ENCODE measurements at regions not wholly inside any gene's neighbourhood (a gene's known extent, or its start where the extent isn't known, plus 50 kb on each side); places are given as distances from the start of the nearest gene placed in this dataset.
A peak's percentile ranks its signal among the peaks of the same experiment; 100 is the strongest.
"Not testable (repeated sequence)": the region's sequence is repeated elsewhere in the genome, so short reads cannot be mapped to it uniquely, and the experiment has no call there.

- POLR2A ChIA-PET; BruUV-seq (replicated peaks); H3K4me3 ChIP-seq; H3K27ac ChIP-seq (ENCODE audit: control insufficient read depth, insufficient read depth); H3K27me3 ChIP-seq (replicated peaks in 1 of 2; ENCODE audit: control insufficient read depth in 2 of 2, insufficient read depth in 2 of 2, low read length in 1 of 2); H3K9me3 ChIP-seq (replicated peaks; ENCODE audit: control insufficient read depth, insufficient read depth, low read length); H3K79me2 ChIP-seq (ENCODE audit: control insufficient read depth, insufficient read depth, low read length); H4K20me1 ChIP-seq (ENCODE audit: control insufficient read depth, insufficient read depth); H3K4me1 ChIP-seq (ENCODE audit: control insufficient read depth, insufficient read depth, low read length); FAIRE-seq; DNase-seq (ENCODE audit: low read depth, low spot score); H3K9ac ChIP-seq (ENCODE audit: control insufficient read depth, insufficient read depth, low read length); in situ Hi-C loops (cut with MboI); H3K4me2 ChIP-seq (ENCODE audit: control insufficient read depth, insufficient read depth); H3K36me3 ChIP-seq (ENCODE audit: control insufficient read depth in 2 of 2, insufficient read depth in 2 of 2, low read length in 1 of 2); H2AFZ ChIP-seq (ENCODE audit: control insufficient read depth, low read depth, low read length): not testable (repeated sequence)
- ChIA-PET CTCF (interaction anchor here (0.6 to 2.0 kb wide), 10 partner anchors 94 to 331 kb away, joined by 3 to 18 read pairs (median 3); no protein-coding TSS in a partner anchor), SMC1A (ENCODE audit: uncharacterized antibody, unreplicated experiment) (interaction anchor here (0.6 to 2.1 kb wide), 8 partner anchors 89 to 245 kb away, joined by 3 to 17 read pairs (median 3); no protein-coding TSS in a partner anchor), RAD21 (ENCODE audit: unreplicated experiment) (interaction anchor here (1.5 kb wide), 1 partner anchor 138 kb away, joined by 12 read pairs; no protein-coding TSS in a partner anchor)
- intact Hi-C loops (cut with micrococcal nuclease; ENCODE audit: unreplicated experiment), result loop anchor here (1.0 kb wide), 1 partner anchor 138 kb away; no protein-coding TSS in a partner anchor
- 75% methylated on average over 6 of the region's 6 CpGs for WGBS (ENCODE audit: insufficient coverage, insufficient replicate concordance, low lambda C conversion rate, missing lambda C conversion rate)
- peak; percentile 42; the same call in 2 of the 3 replicates for ATAC-seq
- TF ChIP-seq SMC3 (IDR thresholded peaks at IDR 0.05; ENCODE audit: borderline replicate concordance, low read length), result peak; percentile 27; the same call in 1 of the 2 replicates
- peak; percentile 36 to 41 (median 38); a peak in 4 of 6 replicates for TF ChIP-seq CTCF (IDR thresholded peaks at IDR 0.05 in 2 of 3, conservative IDR thresholded peaks at IDR 0.05 in 1 of 3; ENCODE audit: control insufficient read depth in 2 of 3, extremely low read depth in 1 of 3, insufficient read depth in 1 of 3, low read depth in 3 of 3, low read length in 3 of 3)
- peak; percentile 57 for TF ChIP-seq RAD21 (IDR thresholded peaks at IDR 0.05; ENCODE audit: insufficient read depth, low read depth, low read length)
These were observed 138.7 kb downstream of the KLRB1 start for GRCh38 chr12:9468998-9469397.

DNA sequence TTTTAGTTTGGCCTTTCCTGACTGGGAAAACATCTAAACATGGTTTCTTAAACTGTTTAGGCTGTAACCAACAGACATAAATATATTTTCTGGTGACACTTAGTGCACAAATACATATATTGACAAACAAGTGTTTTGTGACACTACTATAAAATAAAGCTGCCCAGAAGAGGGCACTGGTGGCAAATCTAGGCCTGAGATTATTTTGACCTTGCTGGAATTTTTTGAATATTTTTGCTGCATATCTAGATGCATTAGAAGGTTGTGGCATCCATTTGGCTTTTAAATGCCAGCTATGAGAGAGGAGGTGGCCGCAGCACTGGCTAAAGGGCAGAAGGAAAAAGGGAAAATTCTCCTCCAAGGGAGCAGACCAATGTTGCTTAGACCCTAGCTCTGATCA, 139.6 kb downstream of the KLRB1 start:
- peak; percentile 32; the same call in 1 of the 2 replicates for TF ChIP-seq RAD21 (IDR thresholded peaks at IDR 0.05; ENCODE audit: insufficient read depth, low read depth, low read length)
- in situ Hi-C loops (cut with MboI); POLR2A ChIA-PET; H3K27me3 ChIP-seq (replicated peaks in 1 of 2; ENCODE audit: control insufficient read depth in 2 of 2, insufficient read depth in 2 of 2, low read length in 1 of 2); BruUV-seq (replicated peaks); DNase-seq (ENCODE audit: low read depth, low spot score); H3K36me3 ChIP-seq (ENCODE audit: control insufficient read depth in 2 of 2, insufficient read depth in 2 of 2, low read length in 1 of 2); H3K9ac ChIP-seq (ENCODE audit: control insufficient read depth, insufficient read depth, low read length); H3K4me2 ChIP-seq (ENCODE audit: control insufficient read depth, insufficient read depth); ATAC-seq; H4K20me1 ChIP-seq (ENCODE audit: control insufficient read depth, insufficient read depth); intact Hi-C loops (cut with micrococcal nuclease; ENCODE audit: unreplicated experiment); H3K79me2 ChIP-seq (ENCODE audit: control insufficient read depth, insufficient read depth, low read length); H3K9me3 ChIP-seq (replicated peaks; ENCODE audit: control insufficient read depth, insufficient read depth, low read length); H3K4me3 ChIP-seq; H2AFZ ChIP-seq (ENCODE audit: control insufficient read depth, low read depth, low read length); H3K27ac ChIP-seq (ENCODE audit: control insufficient read depth, insufficient read depth); H3K4me1 ChIP-seq (ENCODE audit: control insufficient read depth, insufficient read depth, low read length): not testable (repeated sequence)
- SMC1A ChIA-PET (ENCODE audit: uncharacterized antibody, unreplicated experiment), result interaction anchor here (0.7 to 2.1 kb wide), 5 partner anchors 103 to 246 kb away, joined by 3 to 17 read pairs (median 4); no protein-coding TSS in a partner anchor
- 86% methylated on average over 1 of the region's 1 CpG for WGBS (ENCODE audit: insufficient coverage, insufficient replicate concordance, low lambda C conversion rate, missing lambda C conversion rate)
- FAIRE-seq, result peak; percentile 31
- RAD21 ChIA-PET (ENCODE audit: unreplicated experiment), result interaction anchor here (0.9 to 1.5 kb wide), 2 partner anchors 137 to 147 kb away, joined by 3 to 12 read pairs; no protein-coding TSS in a partner anchor
- CTCF ChIA-PET, result interaction anchor here (0.6 to 2.0 kb wide), 6 partner anchors 94 to 275 kb away, joined by 3 to 18 read pairs (median 7); no protein-coding TSS in a partner anchor
